ENCODE measurements at regions not wholly inside any gene's neighbourhood (a gene's known extent, or its start where the extent isn't known, plus 50 kb on each side); places are given as distances from the start of the nearest gene placed in this dataset.
A peak's percentile ranks its signal among the peaks of the same experiment; 100 is the strongest.

GRCh38 chr4:3343358-3343757, 50.5 kb downstream of the RGS12 start:
- DNase-seq: no peak

DNA sequence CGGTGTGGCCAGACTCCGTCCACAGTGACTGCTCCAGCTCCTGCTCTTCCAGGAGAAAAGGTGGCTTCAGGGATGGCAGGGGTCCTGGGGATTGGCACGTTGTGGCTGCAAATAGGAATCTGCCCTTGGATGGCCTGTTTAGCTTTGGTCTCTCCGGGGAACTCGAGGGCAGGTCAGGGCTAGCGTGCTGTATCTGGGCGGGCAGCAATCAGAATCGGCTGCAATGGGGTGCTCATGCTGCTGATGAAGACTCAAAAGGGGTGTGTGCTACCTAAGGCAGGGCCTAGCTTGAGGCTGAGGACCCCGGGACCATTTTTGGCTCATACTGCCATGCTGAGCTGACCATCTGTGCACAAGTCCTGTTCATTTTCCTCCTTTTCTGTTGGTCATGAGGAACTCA, 51.3 kb downstream of the RGS12 start:
- no peak for DNase-seq

GRCh38 chr4:3344596-3344995, 51.8 kb downstream of the RGS12 start:
- DNase-seq: no peak

- no peak for DNase-seq
Measured at GRCh38 chr4:3345384-3345783, 52.6 kb downstream of the RGS12 start.

GRCh38 chr4:3346146-3346545, 53.3 kb downstream of the RGS12 start:
- DNase-seq: peak; percentile 69

DNA sequence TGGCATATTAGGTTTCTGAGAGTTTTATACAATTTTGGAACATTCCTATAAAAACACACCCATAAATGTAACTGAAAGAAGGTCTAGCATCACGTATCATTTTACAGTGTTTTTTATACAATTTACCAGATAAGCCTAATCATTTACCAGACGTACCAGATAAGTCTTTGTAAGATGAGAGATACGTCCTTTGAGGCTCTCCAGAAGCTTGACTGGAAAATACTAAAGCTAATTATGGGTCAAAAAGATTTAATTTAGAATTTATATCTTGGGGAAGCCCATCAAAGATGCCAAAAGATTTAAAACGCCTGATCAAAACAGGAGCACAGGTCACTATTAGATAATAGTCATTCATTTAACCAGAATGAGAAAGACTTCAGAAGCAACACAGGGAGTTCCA, 55.0 kb downstream of the RGS12 start:
- no peak for DNase-seq

DNA sequence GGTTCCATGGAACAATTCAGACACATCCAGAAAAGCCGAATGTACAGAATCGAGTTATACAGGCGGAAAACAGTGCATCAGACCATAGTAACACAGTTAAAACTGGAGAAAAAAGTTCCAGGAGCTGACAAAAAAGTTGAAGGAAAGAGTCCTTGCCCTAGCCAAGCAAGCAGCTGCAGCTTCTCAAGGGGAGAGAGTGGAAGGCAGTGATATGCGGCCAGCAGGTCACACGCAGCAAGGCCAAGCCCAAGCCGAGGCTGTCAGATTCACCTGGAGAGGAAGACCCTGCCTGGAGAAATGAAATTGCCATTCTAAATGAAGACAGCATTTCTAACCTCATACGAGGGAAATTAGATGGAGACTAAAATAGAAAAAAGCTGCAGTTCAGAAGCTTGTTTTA, 55.8 kb downstream of the RGS12 start:
- no peak for DNase-seq

GRCh38 chr4:3349116-3349515, 56.3 kb downstream of the RGS12 start:
- no peak for DNase-seq

DNA sequence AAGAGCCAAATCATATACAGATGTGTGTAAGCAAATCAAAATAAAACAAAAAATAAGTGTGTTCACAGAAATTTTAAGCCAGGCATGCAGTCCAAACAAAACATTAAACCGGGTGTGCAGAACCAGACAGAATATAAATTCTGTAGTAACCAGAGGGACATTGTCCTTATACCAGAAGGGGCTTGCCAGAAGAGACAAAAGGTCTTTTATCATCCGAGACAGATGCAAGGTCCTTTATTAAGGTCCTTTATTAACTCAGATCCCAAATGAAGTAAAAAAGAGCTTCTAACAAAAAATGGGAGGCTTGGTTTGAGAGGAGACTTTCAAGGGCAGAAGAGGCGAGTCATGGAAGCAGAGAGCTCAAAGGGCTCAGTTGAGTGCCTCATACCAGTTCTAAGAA, 59.2 kb downstream of the RGS12 start:
- DNase-seq: no peak

- DNase-seq: no peak
Measured at GRCh38 chr4:3352505-3352904, 59.7 kb downstream of the RGS12 start.

- DNase-seq: no peak
Measured at GRCh38 chr4:3352941-3353594, 60.2 kb downstream of the RGS12 start.

DNA sequence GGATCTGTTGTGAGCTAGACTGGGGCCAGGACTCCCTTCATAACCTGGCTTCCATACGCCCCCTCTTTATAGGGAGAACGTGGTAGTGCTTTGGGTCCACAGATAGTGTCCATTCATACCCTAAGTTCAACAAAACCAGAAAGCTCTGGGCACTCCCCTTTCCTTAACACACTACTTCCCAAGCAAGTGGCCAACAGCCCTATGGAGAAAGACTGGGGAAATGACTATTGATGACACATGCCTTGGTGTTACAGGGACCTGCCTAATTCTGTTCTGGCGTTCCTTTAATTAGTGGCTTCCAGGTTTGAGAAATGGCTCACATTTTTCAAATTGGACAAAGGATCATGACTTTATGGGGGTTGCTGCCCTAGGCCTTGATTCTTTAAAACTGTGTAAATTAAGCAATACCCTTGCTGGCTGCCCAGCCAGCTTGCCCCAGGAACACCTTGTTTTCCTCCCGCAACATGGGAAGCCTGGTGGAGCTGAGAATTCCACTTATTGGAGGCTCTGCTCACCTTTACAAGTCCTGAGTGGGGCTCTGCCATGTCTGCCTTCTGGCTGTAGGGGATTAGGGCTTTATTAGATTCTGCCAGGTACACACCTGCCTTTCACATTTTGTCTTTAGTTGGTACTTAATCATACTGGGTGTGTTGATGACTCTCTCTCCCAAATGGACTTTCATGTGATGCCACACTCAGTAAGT, 61.1 kb downstream of the RGS12 start:
- DNase-seq: no peak

GRCh38 chr4:3354455-3354811, 61.6 kb downstream of the RGS12 start:
- no peak for DNase-seq

GRCh38 chr4:3355266-3355748, 62.5 kb downstream of the RGS12 start:
- DNase-seq: no peak

DNA sequence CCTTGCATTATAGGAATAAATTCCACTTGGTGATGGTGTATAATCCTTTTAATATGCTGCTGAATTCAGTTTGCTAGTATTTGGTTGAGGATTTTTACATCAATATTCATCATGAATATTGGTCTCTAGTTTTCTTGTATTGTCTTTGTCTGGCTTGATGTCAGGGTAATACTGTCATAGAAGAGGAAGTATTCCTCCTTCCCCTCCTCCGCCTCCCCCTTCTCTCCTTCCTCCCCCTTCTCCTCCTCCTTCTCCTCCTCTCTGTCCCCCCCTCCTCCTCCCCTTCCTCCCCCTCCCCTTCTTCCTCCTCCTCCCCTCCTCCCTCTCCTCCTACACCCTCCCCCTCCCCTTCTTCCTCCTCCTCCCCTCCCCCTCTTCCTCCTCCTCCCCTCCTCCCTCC, 65.8 kb downstream of the RGS12 start:
- DNase-seq: no peak

DNA sequence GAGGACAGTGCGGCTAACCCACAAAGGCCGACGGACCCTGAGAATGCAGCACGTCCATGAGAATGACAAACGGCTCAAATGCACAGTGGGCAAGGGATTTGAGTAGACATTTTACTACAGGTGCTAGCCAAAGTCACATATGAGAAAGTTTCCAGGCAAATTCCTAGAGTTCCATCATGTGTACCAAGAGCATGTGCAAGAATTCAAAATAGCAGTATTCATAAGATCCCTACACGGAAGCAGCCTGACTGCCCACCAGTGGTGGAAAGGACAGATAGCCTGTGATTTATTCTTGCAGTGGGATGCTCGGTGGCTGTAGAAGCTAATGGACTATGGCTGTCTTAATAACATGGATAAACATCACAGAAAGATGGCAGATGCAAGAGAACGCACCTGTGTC, 68.0 kb downstream of the RGS12 start:
- DNase-seq: no peak

DNA sequence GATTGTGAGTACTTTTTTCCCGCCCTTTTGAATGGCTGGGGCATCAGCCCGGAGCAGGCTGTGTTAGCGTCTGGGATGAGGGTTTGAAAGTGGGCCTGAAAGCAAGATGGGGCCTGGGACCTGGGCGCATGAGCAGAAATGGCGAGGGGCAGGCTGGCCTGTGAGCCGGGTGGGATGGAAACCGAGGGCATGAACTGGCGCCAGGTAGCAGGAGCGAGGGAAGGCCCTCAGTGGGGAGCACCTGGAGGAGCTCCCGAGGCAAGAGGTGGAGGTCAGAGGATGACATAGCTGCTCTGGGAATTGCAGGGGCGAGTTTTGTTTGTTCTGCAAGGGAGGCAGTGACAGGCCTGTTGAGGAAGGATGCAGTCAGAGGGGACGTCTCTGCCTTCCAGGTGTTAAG, 68.6 kb downstream of the RGS12 start:
- no peak for DNase-seq

DNA sequence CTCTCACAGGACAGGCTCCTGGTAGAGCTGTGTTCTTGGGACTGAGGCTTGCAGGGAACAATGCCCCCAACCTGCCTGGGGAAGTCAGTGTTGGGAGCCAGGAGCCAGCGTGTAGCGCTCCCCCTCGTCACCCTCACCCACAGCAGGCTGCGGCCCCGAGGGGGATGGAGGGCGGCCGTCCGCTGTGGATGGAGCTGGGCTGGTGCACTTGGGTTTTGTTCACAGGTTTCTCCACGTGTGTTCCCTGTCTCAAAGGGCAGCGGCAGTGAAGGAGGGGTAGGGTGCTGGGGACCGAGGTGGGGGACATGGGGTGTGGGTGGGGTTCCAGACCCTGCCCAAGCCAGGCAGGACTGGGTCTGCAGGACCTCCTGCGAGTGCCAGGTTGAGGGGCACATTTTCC, 69.1 kb downstream of the RGS12 start:
- no peak for DNase-seq

GRCh38 chr4:3362431-3363287, 69.8 kb downstream of the RGS12 start:
- no peak for DNase-seq

- no peak for DNase-seq
Measured at GRCh38 chr4:3363411-3364141, 70.8 kb downstream of the RGS12 start.

DNA sequence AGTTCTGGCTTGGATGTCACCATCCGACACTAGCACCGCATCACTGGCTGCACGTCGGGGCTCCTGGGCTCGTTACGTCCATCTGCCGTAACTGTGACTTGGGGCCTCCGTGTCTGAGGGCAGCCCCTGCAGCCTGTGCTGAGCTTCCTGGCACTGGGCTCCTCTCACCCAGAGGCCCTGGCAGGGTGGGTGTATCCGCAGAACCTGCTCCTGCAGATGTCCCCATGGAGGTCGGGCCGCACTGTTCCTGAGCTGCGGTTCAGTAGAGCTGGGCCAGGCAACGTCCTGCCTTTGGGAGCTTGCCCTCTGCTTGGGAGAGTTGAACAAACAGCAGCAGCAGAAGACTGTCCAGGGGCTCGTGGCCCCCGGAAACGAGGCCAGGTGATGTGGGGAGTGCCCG, 71.4 kb downstream of the RGS12 start:
- no peak for DNase-seq

DNA sequence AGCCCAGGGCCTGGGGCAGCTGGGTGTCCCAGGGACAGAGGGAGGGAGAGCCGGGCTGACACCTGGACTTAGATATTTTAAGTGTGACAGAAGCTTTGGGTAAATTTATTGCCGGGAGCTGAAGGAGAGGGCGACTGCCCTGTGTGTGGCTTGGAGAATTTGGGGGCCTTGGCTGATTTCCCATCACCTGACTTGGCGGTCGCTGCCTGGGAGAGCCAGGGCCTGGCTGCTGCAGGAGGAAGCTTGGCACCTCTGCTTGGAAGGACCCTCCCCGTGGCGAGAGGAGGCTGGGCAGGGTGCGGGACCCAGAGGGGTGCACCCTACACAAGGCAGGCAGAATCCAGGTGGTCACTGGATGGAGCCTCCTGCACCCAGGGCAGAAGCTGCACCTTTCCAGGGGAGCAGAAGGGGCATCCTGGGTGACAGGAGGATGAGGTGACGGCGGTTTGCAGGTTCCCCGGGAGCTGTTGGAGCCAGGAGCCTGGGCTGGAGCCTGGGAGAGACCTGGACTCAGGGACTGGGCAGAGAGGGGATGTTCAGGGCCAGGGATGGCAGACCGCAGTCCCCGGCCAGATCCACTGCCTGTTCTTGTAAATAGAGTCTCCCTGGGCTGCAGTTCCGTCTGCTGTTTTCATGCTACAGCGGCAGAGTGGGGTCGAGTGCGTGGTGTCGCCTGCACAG, 72.0 kb downstream of the RGS12 start:
- DNase-seq: no peak

GRCh38 chr4:3365326-3365725, 72.5 kb downstream of the RGS12 start:
- DNase-seq: no peak
